ENCODE measurements at regions not wholly inside any gene's neighbourhood (a gene's known extent, or its start where the extent isn't known, plus 50 kb on each side); places are given as distances from the start of the nearest gene placed in this dataset.

GRCh38 chr10:94133239-94133638, 139.5 kb downstream of the PLCE1 start:
- TF ChIP-seq KDM1A (IDR thresholded peaks at IDR 0.05; ENCODE audit: borderline replicate concordance, low read length) = no peak
- TF ChIP-seq SRF (IDR thresholded peaks at IDR 0.05; ENCODE audit: low read depth, low read length) = no peak

Data from H1 (cell line).